Activated naive CD4-positive, alpha-beta T cell treated with anti-CD3 and anti-CD28 coated beads, Interleukin-2, amount 50 U/mL, for 24 hours (primary cell): ENCODE measurements at regions not wholly inside any gene's neighbourhood (a gene's known extent, or its start where the extent isn't known, plus 50 kb on each side); places are given as distances from the start of the nearest gene placed in this dataset.
"Not testable (repeated sequence)": the region's sequence is repeated elsewhere in the genome, so short reads cannot be mapped to it uniquely, and the experiment has no call there.

Source experiments
- H3K27ac Mint-ChIP-seq: one replicate; pipeline ENCODE4 v1.8.0; 2021; ENCODE audit warnings: mild to moderate bottlenecking, mixed read lengths
- H3K27me3 Mint-ChIP-seq: one replicate; pipeline ENCODE4 v1.8.0; 2021; ENCODE audit warnings: mixed read lengths
- H3K36me3 Mint-ChIP-seq: one replicate; pipeline ENCODE4 v1.8.0; 2021; ENCODE audit warnings: mixed read lengths
- H3K4me1 Mint-ChIP-seq: one replicate; pipeline ENCODE4 v1.8.0; 2021; ENCODE audit warnings: mixed read lengths
- H3K4me3 Mint-ChIP-seq: one replicate; pipeline ENCODE4 v1.8.0; 2021; ENCODE audit warnings: mild to moderate bottlenecking, mixed read lengths
- H3K9me3 Mint-ChIP-seq: one replicate; pipeline ENCODE4 v1.8.0; 2021; ENCODE audit warnings: mixed read lengths

- Mint-ChIP-seq H3K36me3 (no peaks in the 10 kb centered on the region), H3K4me1 (no peaks in the 10 kb centered on the region), H3K4me3 (no peak overlapping the region), H3K27ac (no peak overlapping the region), H3K27me3 (no peaks in the 10 kb centered on the region), H3K9me3 (peaks cover under 1% of the 10 kb centered on the region)
Measured at GRCh38 chr3:74410276-74410941, 204.1 kb downstream of the CNTN3 start.

- H3K4me3 Mint-ChIP-seq, result no peak overlapping the region
- no peaks in the 10 kb centered on the region for H3K4me1 Mint-ChIP-seq
- no peak overlapping the region for H3K27ac Mint-ChIP-seq
- no peaks in the 10 kb centered on the region for H3K27me3 Mint-ChIP-seq
- no peaks in the 10 kb centered on the region for H3K36me3 Mint-ChIP-seq
- H3K9me3 Mint-ChIP-seq, result peaks cover 2% of the 10 kb centered on the region
Measured at GRCh38 chr3:74409066-74409465, 205.4 kb downstream of the CNTN3 start.

- H3K4me1 Mint-ChIP-seq, result no peaks in the 10 kb centered on the region
Measured at GRCh38 chr3:74403307-74403706, 211.2 kb downstream of the CNTN3 start.

GRCh38 chr3:74402821-74403220 is 211.6 kb downstream of the CNTN3 start:
- Mint-ChIP-seq H3K36me3 (no peaks in the 10 kb centered on the region), H3K9me3 (peaks cover 6% of the 10 kb centered on the region), H3K27ac (no peak overlapping the region), H3K27me3 (no peaks in the 10 kb centered on the region), H3K4me1 (no peaks in the 10 kb centered on the region), H3K4me3 (no peak overlapping the region)

More at GRCh38 chr3:74403307-74403706, 211.2 kb downstream of the CNTN3 start:
- Mint-ChIP-seq H3K27me3 (no peaks in the 10 kb centered on the region), H3K36me3 (no peaks in the 10 kb centered on the region), H3K27ac (no peak overlapping the region), H3K9me3 (peaks cover 6% of the 10 kb centered on the region), H3K4me3 (no peak overlapping the region)

- H3K4me3 Mint-ChIP-seq, result no peak overlapping the region
- H3K27me3 Mint-ChIP-seq, result no peaks in the 10 kb centered on the region
- H3K27ac Mint-ChIP-seq, result no peak overlapping the region
- no peaks in the 10 kb centered on the region for H3K4me1 Mint-ChIP-seq
- H3K9me3 Mint-ChIP-seq, result peaks cover 10% of the 10 kb centered on the region
- H3K36me3 Mint-ChIP-seq, result no peaks in the 10 kb centered on the region
Measured at GRCh38 chr3:74393426-74393825, 221.0 kb downstream of the CNTN3 start.

- no peaks in the 10 kb centered on the region for H3K27me3 Mint-ChIP-seq
- no peak overlapping the region for H3K27ac Mint-ChIP-seq
- no peak overlapping the region for H3K4me3 Mint-ChIP-seq
- no peaks in the 10 kb centered on the region for H3K4me1 Mint-ChIP-seq
- H3K9me3 Mint-ChIP-seq, result peaks cover 10% of the 10 kb centered on the region
- no peaks in the 10 kb centered on the region for H3K36me3 Mint-ChIP-seq
Measured at GRCh38 chr3:74390121-74390877, 224.2 kb downstream of the CNTN3 start.

GRCh38 chr3:74387111-74387735 is 227.2 kb downstream of the CNTN3 start:
- Mint-ChIP-seq H3K27me3 (no peaks in the 10 kb centered on the region), H3K4me1 (no peaks in the 10 kb centered on the region), H3K9me3 (peaks cover 8% of the 10 kb centered on the region), H3K4me3 (no peak overlapping the region), H3K36me3 (no peaks in the 10 kb centered on the region), H3K27ac (no peak overlapping the region)

- H3K9me3 Mint-ChIP-seq, result peaks cover 8% of the 10 kb centered on the region
Measured at GRCh38 chr3:74384159-74384558, 230.3 kb downstream of the CNTN3 start.

GRCh38 chr3:74377669-74378068 is 236.8 kb downstream of the CNTN3 start:
- H3K27me3 Mint-ChIP-seq, result no peaks in the 10 kb centered on the region
- no peak overlapping the region for H3K4me3 Mint-ChIP-seq
- H3K9me3 Mint-ChIP-seq, result peaks cover 14% of the 10 kb centered on the region
- no peak overlapping the region for H3K27ac Mint-ChIP-seq
- H3K36me3 Mint-ChIP-seq, result no peaks in the 10 kb centered on the region
- H3K4me1 Mint-ChIP-seq, result no peaks in the 10 kb centered on the region

More at GRCh38 chr3:74384159-74384558, 230.3 kb downstream of the CNTN3 start:
- H3K27me3 Mint-ChIP-seq, result no peaks in the 10 kb centered on the region
- no peak overlapping the region for H3K4me3 Mint-ChIP-seq
- no peaks in the 10 kb centered on the region for H3K36me3 Mint-ChIP-seq
- H3K27ac Mint-ChIP-seq, result no peak overlapping the region
- no peaks in the 10 kb centered on the region for H3K4me1 Mint-ChIP-seq

- not testable (repeated sequence) for H3K36me3 Mint-ChIP-seq, H3K4me1 Mint-ChIP-seq, H3K4me3 Mint-ChIP-seq, H3K27me3 Mint-ChIP-seq, H3K27ac Mint-ChIP-seq
- H3K9me3 Mint-ChIP-seq, result peaks cover 10% of the 10 kb centered on the region
Measured at GRCh38 chr3:74376323-74376722, 238.1 kb downstream of the CNTN3 start.

- peaks cover 10% of the 10 kb centered on the region for H3K9me3 Mint-ChIP-seq
- H3K4me3 Mint-ChIP-seq, result no peak overlapping the region
- no peaks in the 10 kb centered on the region for H3K4me1 Mint-ChIP-seq
- no peaks in the 10 kb centered on the region for H3K27me3 Mint-ChIP-seq
- H3K36me3 Mint-ChIP-seq, result no peaks in the 10 kb centered on the region
- H3K27ac Mint-ChIP-seq, result no peak overlapping the region
Measured at GRCh38 chr3:74375653-74376052, 238.8 kb downstream of the CNTN3 start.

GRCh38 chr3:74372743-74373142 is 241.7 kb downstream of the CNTN3 start:
- H3K27ac Mint-ChIP-seq, result no peak overlapping the region
- no peak overlapping the region for H3K4me3 Mint-ChIP-seq

GRCh38 chr3:74370342-74370741 is 244.1 kb downstream of the CNTN3 start:
- Mint-ChIP-seq H3K4me3 (no peak overlapping the region), H3K36me3 (no peaks in the 10 kb centered on the region), H3K9me3 (peaks cover 6% of the 10 kb centered on the region), H3K27me3 (no peaks in the 10 kb centered on the region), H3K4me1 (no peaks in the 10 kb centered on the region), H3K27ac (no peak overlapping the region)

More at GRCh38 chr3:74372743-74373142, 241.7 kb downstream of the CNTN3 start:
- H3K36me3 Mint-ChIP-seq, result no peaks in the 10 kb centered on the region
- H3K9me3 Mint-ChIP-seq, result peaks cover 10% of the 10 kb centered on the region
- H3K4me1 Mint-ChIP-seq, result no peaks in the 10 kb centered on the region
- no peaks in the 10 kb centered on the region for H3K27me3 Mint-ChIP-seq

- Mint-ChIP-seq H3K36me3 (no peaks in the 10 kb centered on the region), H3K9me3 (peaks cover 7% of the 10 kb centered on the region), H3K4me1 (no peaks in the 10 kb centered on the region), H3K27me3 (no peaks in the 10 kb centered on the region), H3K27ac (no peak overlapping the region), H3K4me3 (no peak overlapping the region)
Measured at GRCh38 chr3:74366331-74366730, 248.1 kb downstream of the CNTN3 start.

- no peaks in the 10 kb centered on the region for H3K36me3 Mint-ChIP-seq
- no peak overlapping the region for H3K4me3 Mint-ChIP-seq
- no peaks in the 10 kb centered on the region for H3K27me3 Mint-ChIP-seq
- peaks cover 7% of the 10 kb centered on the region for H3K9me3 Mint-ChIP-seq
- H3K27ac Mint-ChIP-seq, result no peak overlapping the region
- H3K4me1 Mint-ChIP-seq, result no peaks in the 10 kb centered on the region
Measured at GRCh38 chr3:74363346-74363745, 251.1 kb downstream of the CNTN3 start.

GRCh38 chr3:74360406-74360805 is 254.1 kb downstream of the CNTN3 start:
- Mint-ChIP-seq H3K9me3 (peaks cover 7% of the 10 kb centered on the region), H3K27me3 (no peaks in the 10 kb centered on the region), H3K36me3 (no peaks in the 10 kb centered on the region), H3K4me1 (no peaks in the 10 kb centered on the region), H3K4me3 (no peak overlapping the region), H3K27ac (no peak overlapping the region)
